DOHH2 (cell line): ENCODE measurements at regions not wholly inside any gene's neighbourhood (a gene's known extent, or its start where the extent isn't known, plus 50 kb on each side); places are given as distances from the start of the nearest gene placed in this dataset.

Source experiments
- H3F3A ChIP-seq: fragments of 200-600 bp; sonication (generic), shearing (Covaris generic); 2 replicates; pipeline ENCODE4 v1.6.0; 2016; ENCODE audit warnings: antibody characterized with exemption, mild to moderate bottlenecking; ENCODE audit not compliant: control insufficient read depth, insufficient read depth
- H3K27ac ChIP-seq: fragments of 200-600 bp; sonication (generic); 2 replicates; pipeline ENCODE4 v1.5.1; 2014; ENCODE audit warnings: low read depth, mild to moderate bottlenecking, low read length, moderate library complexity
- H3K27me3 ChIP-seq: fragments of 200-600 bp; sonication (generic); 2 replicates; pipeline ENCODE4 v1.6.1; 2014; ENCODE audit warnings: mild to moderate bottlenecking, low read length, mixed read lengths; ENCODE audit not compliant: control insufficient read depth
- H3K36me3 ChIP-seq: fragments of 200-600 bp; sonication (generic); 2 replicates; pipeline ENCODE4 v1.6.1; 2014; ENCODE audit warnings: mild to moderate bottlenecking, low read length, moderate library complexity, mixed read lengths; ENCODE audit not compliant: control insufficient read depth
- H3K4me1 ChIP-seq: fragments of 200-600 bp; sonication (generic); 2 replicates; pipeline ENCODE4 v1.6.1; 2014; ENCODE audit warnings: mild to moderate bottlenecking, low read length, mixed read lengths; ENCODE audit not compliant: control insufficient read depth
- H3K4me2 ChIP-seq: fragments of 200-600 bp; sonication (generic); 2 replicates; pipeline ENCODE4 v1.6.0; 2014; ENCODE audit warnings: mild to moderate bottlenecking, low read length, moderate library complexity
- H3K4me3 ChIP-seq: fragments of 200-600 bp; sonication (generic); 2 replicates; pipeline ENCODE4 v1.5.1; 2014; ENCODE audit warnings: mild to moderate bottlenecking, low read length, mixed read lengths
- H3K79me2 ChIP-seq: fragments of 200-600 bp; sonication (generic); 2 replicates; pipeline ENCODE4 v1.6.1; 2014; ENCODE audit warnings: mild to moderate bottlenecking, low read length, mixed read lengths; ENCODE audit not compliant: control insufficient read depth
- H3K9me2 ChIP-seq: fragments of 200-600 bp; sonication (generic); replicated peaks from 2 replicates; pipeline ENCODE4 v1.6.1; 2014; ENCODE audit warnings: mild to moderate bottlenecking, low read length, mixed read lengths; ENCODE audit not compliant: control insufficient read depth
- H3K9me3 ChIP-seq: fragments of 200-600 bp; sonication (generic); 2 replicates; pipeline ENCODE4 v1.6.1; 2014; ENCODE audit warnings: antibody characterized with exemption, low read length, mixed read lengths; ENCODE audit not compliant: control insufficient read depth, insufficient read depth
- H4K20me1 ChIP-seq: fragments of 200-600 bp; sonication (generic); 2 replicates; pipeline ENCODE4 v1.6.0; 2014; ENCODE audit warnings: low read depth, mild to moderate bottlenecking, antibody characterized with exemption, low read length, moderate library complexity; ENCODE audit not compliant: control insufficient read depth, insufficient read depth
- EZH2phosphoT487 ChIP-seq: fragments of 200-600 bp; sonication (generic); IDR thresholded peaks from 2 replicates; pipeline ENCODE4 v1.6.1; 2017; ENCODE audit warnings: borderline replicate concordance, mild to moderate bottlenecking, antibody characterized with exemption, low read length, moderate library complexity, mixed read lengths
- TF ChIP-seq, protein P1 (sequence below): fragments of 200-600 bp; sonication (generic); IDR thresholded peaks from one replicate; pipeline ENCODE4 v1.5.1; 2014; ENCODE audit warnings: antibody characterized with exemption, mild to moderate bottlenecking, low read depth, low read length; ENCODE audit not compliant: poor library complexity, severe bottlenecking

DNA sequence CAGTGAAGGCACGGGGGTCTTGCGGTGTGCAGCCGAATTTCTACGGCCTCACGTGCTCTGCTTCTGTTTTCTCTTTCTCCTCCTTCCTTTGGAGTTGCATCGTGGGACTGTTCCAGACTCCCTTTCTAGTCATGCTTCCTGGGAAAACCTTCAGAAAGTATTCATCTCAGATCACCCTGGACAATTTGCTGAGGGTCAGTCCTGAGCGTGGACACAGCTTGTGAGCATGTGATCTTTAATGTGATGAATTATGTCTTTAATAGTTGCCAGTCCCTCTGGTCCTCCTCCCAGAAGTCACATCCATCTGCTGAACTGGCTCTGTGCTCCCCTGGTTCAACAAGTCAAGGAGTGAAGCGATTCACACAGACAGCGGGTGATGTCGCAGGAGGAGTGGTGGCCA, 145.0 kb upstream of the PDE10A start:
- Histone ChIP-seq H3K27ac (no peak overlapping the region), H3K36me3 (no peaks in the 10 kb centered on the region), H3K4me3 (no peak overlapping the region), H3K27me3 (no peaks in the 10 kb centered on the region), H3K9me2 (no peaks in the 10 kb centered on the region), H3K4me2 (no peak overlapping the region), H4K20me1 (no peaks in the 10 kb centered on the region), H3K4me1 (no peaks in the 10 kb centered on the region), H3F3A (no peaks in the 10 kb centered on the region), H3K79me2 (no peaks in the 10 kb centered on the region), H3K9me3 (peaks cover 5% of the 10 kb centered on the region; the same call in 1 of the 2 replicates)
- no peak for TF ChIP-seq EZH2phosphoT487

DNA sequence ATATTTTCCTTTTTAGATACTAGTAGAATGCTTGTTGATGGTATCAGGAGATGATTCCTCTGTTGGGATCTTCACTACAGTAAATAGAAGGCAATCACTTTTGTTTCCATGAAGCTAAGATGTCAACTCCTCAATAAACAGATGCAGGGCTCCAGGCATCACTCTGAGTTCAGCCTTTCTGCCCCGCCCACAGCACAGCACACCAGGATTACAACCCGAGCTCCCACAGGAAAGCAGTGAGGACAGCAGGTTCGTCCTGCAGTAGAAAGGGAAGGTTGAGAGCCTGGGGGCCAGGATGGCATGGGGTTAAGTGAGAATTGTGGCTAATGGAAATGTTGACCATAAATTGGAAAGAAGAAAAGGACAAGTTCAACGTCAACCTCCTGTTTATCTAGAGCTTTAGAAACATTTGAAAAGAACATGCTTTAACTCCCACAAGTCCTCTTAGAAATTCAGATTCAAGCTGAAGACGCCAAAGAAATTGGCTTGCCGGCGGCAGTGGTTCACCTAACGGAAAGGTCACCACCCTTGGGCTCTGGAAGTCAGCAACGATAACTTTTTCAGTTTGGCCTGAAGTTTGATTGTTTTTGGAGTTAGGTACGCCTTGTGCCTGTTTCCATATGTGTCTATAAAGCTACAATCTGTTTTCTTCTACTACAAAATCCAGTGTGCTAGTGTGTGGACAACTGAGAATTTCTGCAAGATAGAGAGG, 144.4 kb upstream of the PDE10A start:
- no peaks in the 10 kb centered on the region for H4K20me1 ChIP-seq

DNA sequence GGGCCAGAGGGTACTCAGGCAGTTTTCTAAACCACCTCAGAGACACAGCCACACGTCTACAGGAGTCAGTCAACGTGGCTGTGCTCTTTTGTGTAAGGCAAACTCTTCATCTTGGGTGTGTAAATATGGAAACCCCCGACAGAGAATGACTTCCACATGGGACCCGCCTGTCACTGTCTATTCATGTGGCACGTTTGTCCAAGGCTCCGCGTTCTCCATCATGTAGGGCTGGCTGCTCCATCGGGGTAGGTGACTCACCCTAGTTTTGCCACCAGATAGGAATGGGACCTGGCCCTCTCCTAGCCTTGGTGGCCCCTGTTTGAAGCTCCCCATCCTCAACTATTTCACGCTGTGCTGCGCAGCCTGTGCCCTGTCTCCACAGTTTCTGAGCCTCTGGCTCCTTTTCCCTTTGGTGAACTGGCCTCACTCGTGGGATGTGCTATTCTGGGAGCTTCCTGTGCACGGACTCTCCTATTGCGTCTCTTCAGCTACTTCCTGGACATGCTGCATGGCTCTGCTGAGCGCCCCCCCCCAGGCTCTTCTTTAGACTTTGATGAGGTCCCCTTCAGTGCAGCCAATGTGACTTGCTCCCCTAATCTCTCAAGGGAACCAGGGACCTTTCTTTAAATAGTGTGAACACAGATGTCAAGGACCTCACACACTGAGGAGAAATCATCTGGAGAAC, 143.2 kb upstream of the PDE10A start:
- no peaks in the 10 kb centered on the region for H4K20me1 ChIP-seq
- no peak for TF ChIP-seq EZH2phosphoT487
- TF ChIP-seq, protein P1, sequence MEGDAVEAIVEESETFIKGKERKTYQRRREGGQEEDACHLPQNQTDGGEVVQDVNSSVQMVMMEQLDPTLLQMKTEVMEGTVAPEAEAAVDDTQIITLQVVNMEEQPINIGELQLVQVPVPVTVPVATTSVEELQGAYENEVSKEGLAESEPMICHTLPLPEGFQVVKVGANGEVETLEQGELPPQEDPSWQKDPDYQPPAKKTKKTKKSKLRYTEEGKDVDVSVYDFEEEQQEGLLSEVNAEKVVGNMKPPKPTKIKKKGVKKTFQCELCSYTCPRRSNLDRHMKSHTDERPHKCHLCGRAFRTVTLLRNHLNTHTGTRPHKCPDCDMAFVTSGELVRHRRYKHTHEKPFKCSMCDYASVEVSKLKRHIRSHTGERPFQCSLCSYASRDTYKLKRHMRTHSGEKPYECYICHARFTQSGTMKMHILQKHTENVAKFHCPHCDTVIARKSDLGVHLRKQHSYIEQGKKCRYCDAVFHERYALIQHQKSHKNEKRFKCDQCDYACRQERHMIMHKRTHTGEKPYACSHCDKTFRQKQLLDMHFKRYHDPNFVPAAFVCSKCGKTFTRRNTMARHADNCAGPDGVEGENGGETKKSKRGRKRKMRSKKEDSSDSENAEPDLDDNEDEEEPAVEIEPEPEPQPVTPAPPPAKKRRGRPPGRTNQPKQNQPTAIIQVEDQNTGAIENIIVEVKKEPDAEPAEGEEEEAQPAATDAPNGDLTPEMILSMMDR: no peak
- no peaks in the 10 kb centered on the region for H3K79me2 ChIP-seq
- no peaks in the 10 kb centered on the region for H3K9me2 ChIP-seq
- H3K27ac ChIP-seq: no peak overlapping the region
- H3K36me3 ChIP-seq: no peaks in the 10 kb centered on the region
- H3K9me3 ChIP-seq: peaks cover 5% of the 10 kb centered on the region; the same call in 1 of the 2 replicates
- H3F3A ChIP-seq: no peaks in the 10 kb centered on the region
- H3K4me1 ChIP-seq: no peaks in the 10 kb centered on the region
- no peak overlapping the region for H3K4me2 ChIP-seq
- no peak overlapping the region for H3K4me3 ChIP-seq
- H3K27me3 ChIP-seq: no peaks in the 10 kb centered on the region

More for the DNA sequence above, 144.4 kb upstream of the PDE10A start:
- Histone ChIP-seq H3K4me3 (no peak overlapping the region), H3K9me3 (peaks cover 5% of the 10 kb centered on the region; the same call in 1 of the 2 replicates), H3K79me2 (no peaks in the 10 kb centered on the region), H3K4me2 (no peak overlapping the region), H3K9me2 (no peaks in the 10 kb centered on the region), H3K27me3 (no peaks in the 10 kb centered on the region), H3K4me1 (no peaks in the 10 kb centered on the region), H3F3A (no peaks in the 10 kb centered on the region), H3K36me3 (no peaks in the 10 kb centered on the region), H3K27ac (no peak overlapping the region)
- no peak for TF ChIP-seq EZH2phosphoT487
- TF ChIP-seq, protein P1: no peak

DNA sequence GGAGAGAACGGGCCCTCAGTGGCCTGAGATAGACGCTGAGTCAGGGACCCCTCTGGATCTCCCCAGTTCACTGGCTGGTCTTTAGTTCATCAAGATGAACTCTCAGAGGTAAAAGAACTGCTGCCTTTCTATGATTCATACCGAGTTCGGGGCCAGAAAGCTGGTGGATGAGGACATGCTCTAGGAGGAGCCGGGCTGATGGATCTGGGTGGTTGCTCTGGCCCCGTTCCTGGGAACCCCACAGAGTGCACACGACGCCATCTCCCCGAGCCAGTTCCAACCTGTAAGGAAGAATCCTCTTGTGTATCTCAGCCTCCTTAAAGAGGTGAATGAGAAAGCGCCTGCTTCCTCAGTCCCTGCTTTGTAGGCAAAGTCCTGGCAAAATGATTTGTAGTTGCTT, 142.6 kb upstream of the PDE10A start:
- Histone ChIP-seq H3K9me3 (peaks cover 5% of the 10 kb centered on the region; the same call in 1 of the 2 replicates), H3K27ac (no peak overlapping the region), H4K20me1 (no peaks in the 10 kb centered on the region), H3K4me1 (no peaks in the 10 kb centered on the region), H3K4me3 (no peak overlapping the region), H3K36me3 (no peaks in the 10 kb centered on the region), H3K4me2 (no peak overlapping the region), H3F3A (no peaks in the 10 kb centered on the region), H3K79me2 (no peaks in the 10 kb centered on the region), H3K9me2 (no peaks in the 10 kb centered on the region), H3K27me3 (no peaks in the 10 kb centered on the region)
- TF ChIP-seq, protein P1: no peak
- no peak for TF ChIP-seq EZH2phosphoT487
